ENCODE measurements at regions not wholly inside any gene's neighbourhood (a gene's known extent, or its start where the extent isn't known, plus 50 kb on each side); places are given as distances from the start of the nearest gene placed in this dataset.

DNA sequence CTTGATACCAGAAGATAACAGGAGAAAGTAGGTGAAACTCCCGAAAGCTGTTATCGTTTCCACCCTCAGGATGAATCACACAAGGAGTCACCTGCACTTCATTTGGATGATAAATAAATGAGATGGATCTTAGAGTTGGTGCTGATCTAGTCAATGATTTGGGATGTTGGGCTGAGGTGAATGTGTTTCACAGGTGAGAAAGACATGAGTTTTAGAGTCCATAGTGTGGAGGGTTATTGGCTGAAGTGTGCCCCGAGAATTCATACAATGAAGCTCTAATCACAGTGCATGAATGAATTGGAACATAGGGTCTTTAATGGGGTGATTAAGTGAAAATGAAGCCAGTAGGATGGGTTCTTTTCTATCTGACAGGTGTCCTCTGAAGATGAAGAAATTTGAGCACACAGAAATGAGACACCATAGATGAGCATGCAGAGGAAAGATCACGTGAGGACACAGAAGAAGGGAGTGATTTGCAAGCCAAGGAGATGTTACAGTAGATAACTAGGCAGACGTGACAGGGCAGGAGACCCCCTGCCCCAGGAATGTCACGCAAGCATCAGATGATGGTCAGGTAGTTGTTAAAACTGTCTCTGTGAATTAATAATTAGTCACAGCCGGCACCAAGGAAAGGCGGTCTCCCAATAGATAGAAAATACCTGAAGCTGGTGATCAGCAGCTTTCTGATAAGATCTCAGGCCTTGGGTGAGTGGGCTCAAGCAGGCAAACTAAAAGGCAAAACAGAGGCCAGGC lies 60.3 kb upstream of the IGLL5 start:
- H3K9me3 ChIP-seq (ENCODE audit: control insufficient read depth, insufficient read depth, low read length), result no peaks in the 10 kb centered on the region
- no peak overlapping the region for H3K4me3 Mint-ChIP-seq
- H3K4me1 Mint-ChIP-seq, result peaks cover 46 to 47% of the 10 kb centered on the region in 2 donors
- no peak for DNase-seq
- H3K36me3 Mint-ChIP-seq, result peaks cover 9% of the 10 kb centered on the region
- no peaks in the 10 kb centered on the region for H3K27me3 Mint-ChIP-seq (ENCODE audit: low read depth in 2 of 2)
- no peak overlapping the region for H3K27ac Mint-ChIP-seq
- peaks cover 4 to 6% of the 10 kb centered on the region in 2 donors for H3K9me3 Mint-ChIP-seq
- no peak for TF ChIP-seq CTCF (IDR thresholded peaks at IDR 0.05)
- peaks cover 25% of the 10 kb centered on the region for H3K4me1 ChIP-seq (ENCODE audit: control insufficient read depth, insufficient read depth, low read length)
- H3K36me3 ChIP-seq (ENCODE audit: control insufficient read depth, insufficient read depth, low read length), result no peaks in the 10 kb centered on the region
- no peak for ATAC-seq
- 95% methylated on average over 8 of the region's 8 CpGs for WGBS (ENCODE audit: insufficient coverage)
- H3K27me3 ChIP-seq (ENCODE audit: control insufficient read depth, insufficient read depth, low read length), result no peaks in the 10 kb centered on the region
- no peak overlapping the region for H3K27ac ChIP-seq (ENCODE audit: low read length)
- intact Hi-C loops (cut with micrococcal nuclease), result no loop called here
- no peak overlapping the region for H3K4me3 ChIP-seq (ENCODE audit: low read length)

GRCh38 chr22:22830193-22830592 lies 57.4 kb upstream of the IGLL5 start:
- DNase-seq, result no peak
- Mint-ChIP-seq H3K4me3 (no peak overlapping the region), H3K36me3 (peaks cover 9% of the 10 kb centered on the region), H3K4me1 (peaks cover 30 to 39% of the 10 kb centered on the region in 2 donors), H3K27me3 (ENCODE audit: low read depth in 2 of 2) (no peaks in the 10 kb centered on the region), H3K9me3 (peaks cover 4 to 6% of the 10 kb centered on the region in 2 donors), H3K27ac (no peak overlapping the region)
- no peak for TF ChIP-seq CTCF (IDR thresholded peaks at IDR 0.05)
- Histone ChIP-seq H3K4me1 (ENCODE audit: control insufficient read depth, insufficient read depth, low read length) (peaks cover 4% of the 10 kb centered on the region), H3K27me3 (ENCODE audit: control insufficient read depth, insufficient read depth, low read length) (no peaks in the 10 kb centered on the region), H3K9me3 (ENCODE audit: control insufficient read depth, insufficient read depth, low read length) (no peaks in the 10 kb centered on the region), H3K27ac (ENCODE audit: low read length) (no peak overlapping the region), H3K4me3 (ENCODE audit: low read length) (no peak overlapping the region), H3K36me3 (ENCODE audit: control insufficient read depth, insufficient read depth, low read length) (no peaks in the 10 kb centered on the region)
- 98% methylated on average over 2 of the region's 2 CpGs for WGBS (ENCODE audit: insufficient coverage)
- intact Hi-C loops (cut with micrococcal nuclease), result no loop called here
- ATAC-seq, result no peak

DNA sequence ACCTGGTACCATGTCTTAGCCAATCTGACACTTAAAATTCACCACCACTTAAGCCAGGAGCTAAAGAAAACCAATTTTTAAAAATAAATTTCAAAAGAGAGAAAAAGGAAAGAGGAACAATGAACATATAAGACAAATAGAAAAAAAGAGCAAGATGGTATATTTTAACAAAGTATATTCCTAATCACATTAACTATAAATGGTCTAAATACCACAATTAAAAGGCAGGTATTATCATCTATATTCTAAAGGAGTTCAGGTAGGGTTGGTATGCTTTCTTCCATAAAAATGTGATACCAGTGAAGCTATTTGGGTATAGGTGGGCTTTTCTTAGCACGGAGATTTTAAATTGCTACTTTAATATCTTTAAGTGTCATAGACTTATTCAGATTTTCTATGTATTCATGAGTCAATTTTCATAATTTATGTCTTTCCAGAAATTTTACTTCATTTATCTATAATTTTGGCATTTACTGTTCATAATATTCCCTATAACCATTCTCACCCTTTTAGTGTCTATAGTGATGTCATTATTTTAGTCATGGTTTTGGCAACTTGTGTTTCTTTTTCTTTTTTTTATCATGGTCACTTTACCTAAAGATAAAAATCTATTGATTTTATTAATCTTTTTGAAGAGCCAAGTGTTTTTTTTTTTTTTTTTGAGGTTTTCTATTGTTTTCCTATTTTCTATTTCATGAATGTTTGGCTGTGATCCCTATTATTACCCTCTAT lies 56.5 kb upstream of the IGLL5 start:
- no peak overlapping the region for H3K4me3 Mint-ChIP-seq
- peaks cover 4 to 6% of the 10 kb centered on the region in 2 donors for H3K9me3 Mint-ChIP-seq
- Histone ChIP-seq H3K36me3 (ENCODE audit: control insufficient read depth, insufficient read depth, low read length) (no peaks in the 10 kb centered on the region), H3K27ac (ENCODE audit: low read length) (no peak overlapping the region), H3K27me3 (ENCODE audit: control insufficient read depth, insufficient read depth, low read length) (no peaks in the 10 kb centered on the region), H3K4me3 (ENCODE audit: low read length) (no peak overlapping the region), H3K9me3 (ENCODE audit: control insufficient read depth, insufficient read depth, low read length) (no peaks in the 10 kb centered on the region), H3K4me1 (ENCODE audit: control insufficient read depth, insufficient read depth, low read length) (no peaks in the 10 kb centered on the region)
- H3K27me3 Mint-ChIP-seq (ENCODE audit: low read depth in 2 of 2), result no peaks in the 10 kb centered on the region
- ATAC-seq (no peak), DNase-seq (no peak)
- no CpG with 5 or more reads among the region's 1 CpG for WGBS (ENCODE audit: insufficient coverage)
- peaks cover 21 to 31% of the 10 kb centered on the region in 2 donors for H3K4me1 Mint-ChIP-seq
- H3K27ac Mint-ChIP-seq, result no peak overlapping the region
- intact Hi-C loops (cut with micrococcal nuclease), result no loop called here
- TF ChIP-seq CTCF (IDR thresholded peaks at IDR 0.05), result no peak
- H3K36me3 Mint-ChIP-seq, result peaks cover 9% of the 10 kb centered on the region
